ENCODE measurements at regions not wholly inside any gene's neighbourhood (a gene's known extent, or its start where the extent isn't known, plus 50 kb on each side); places are given as distances from the start of the nearest gene placed in this dataset.

DNA sequence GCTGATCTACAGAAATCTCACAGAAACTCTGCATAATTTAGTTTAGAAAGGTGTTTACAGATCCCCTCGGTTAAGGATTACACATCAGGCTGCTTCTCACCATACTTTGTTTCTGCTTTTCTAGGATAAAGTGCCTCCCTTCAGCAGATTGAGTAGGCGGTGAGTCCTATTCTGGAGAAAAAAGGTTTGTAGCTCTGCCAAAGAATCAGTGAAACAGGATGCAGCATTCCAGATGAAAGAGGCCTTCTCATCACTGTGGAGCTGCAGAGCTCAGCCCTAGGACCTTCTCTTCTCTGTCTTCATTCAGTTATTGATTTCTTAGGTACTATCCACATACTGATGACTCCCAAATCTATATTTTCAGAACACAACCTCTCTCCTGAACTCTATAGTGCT is 155.5 kb upstream of the KRR1 start:
- Histone ChIP-seq H4K20me1 (replicated peaks; ENCODE audit: insufficient read depth) (no peaks in the 10 kb centered on the region), H3K4me3 (no peak overlapping the region), H3K4me2 (no peak overlapping the region), H2AFZ (peak overlapping the region; percentile 52; the same call in 1 of the 2 replicates), H3K36me3 (ENCODE audit: insufficient read depth) (no peaks in the 10 kb centered on the region), H3F3A (replicated peaks; ENCODE audit: low read depth) (no peaks in the 10 kb centered on the region), H3K79me2 (replicated peaks; ENCODE audit: insufficient read depth) (no peaks in the 10 kb centered on the region), H3K9me2 (ENCODE audit: insufficient read depth) (0 out of 2 replicates have a peak, but pooled peaks cover 3% of the 10 kb centered on the region), H3K27me3 (ENCODE audit: insufficient read depth) (no peaks in the 10 kb centered on the region), H3K27ac (ENCODE audit: low read depth) (no peak overlapping the region), H3K4me1 (ENCODE audit: insufficient read depth) (0 out of 2 replicates have a peak, but pooled peaks cover 7% of the 10 kb centered on the region)
- ATAC-seq, result no peak; the same call in 1 of the 3 replicates
- Mint-ChIP-seq H3K27me3 (ENCODE audit: insufficient read depth, low read depth, poor library complexity) (peaks cover 1% of the 10 kb centered on the region), H3K4me3 (no peak overlapping the region), H3K36me3 (ENCODE audit: low read depth) (no peaks in the 10 kb centered on the region), H3K4me1 (peaks cover 15% of the 10 kb centered on the region), H3K9me3 (no peaks in the 10 kb centered on the region), H3K27ac (no peak overlapping the region)
- DNase-seq (ENCODE audit: low spot score), result no peak
- TF ChIP-seq, protein P1, sequence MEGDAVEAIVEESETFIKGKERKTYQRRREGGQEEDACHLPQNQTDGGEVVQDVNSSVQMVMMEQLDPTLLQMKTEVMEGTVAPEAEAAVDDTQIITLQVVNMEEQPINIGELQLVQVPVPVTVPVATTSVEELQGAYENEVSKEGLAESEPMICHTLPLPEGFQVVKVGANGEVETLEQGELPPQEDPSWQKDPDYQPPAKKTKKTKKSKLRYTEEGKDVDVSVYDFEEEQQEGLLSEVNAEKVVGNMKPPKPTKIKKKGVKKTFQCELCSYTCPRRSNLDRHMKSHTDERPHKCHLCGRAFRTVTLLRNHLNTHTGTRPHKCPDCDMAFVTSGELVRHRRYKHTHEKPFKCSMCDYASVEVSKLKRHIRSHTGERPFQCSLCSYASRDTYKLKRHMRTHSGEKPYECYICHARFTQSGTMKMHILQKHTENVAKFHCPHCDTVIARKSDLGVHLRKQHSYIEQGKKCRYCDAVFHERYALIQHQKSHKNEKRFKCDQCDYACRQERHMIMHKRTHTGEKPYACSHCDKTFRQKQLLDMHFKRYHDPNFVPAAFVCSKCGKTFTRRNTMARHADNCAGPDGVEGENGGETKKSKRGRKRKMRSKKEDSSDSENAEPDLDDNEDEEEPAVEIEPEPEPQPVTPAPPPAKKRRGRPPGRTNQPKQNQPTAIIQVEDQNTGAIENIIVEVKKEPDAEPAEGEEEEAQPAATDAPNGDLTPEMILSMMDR (conservative IDR thresholded peaks at IDR 0.05; ENCODE audit: low read depth in 2 of 2), result no peak
- TF ChIP-seq NANOG (IDR thresholded peaks at IDR 0.05; ENCODE audit: borderline replicate concordance) (no peak), POLR2AphosphoS5 (IDR thresholded peaks at IDR 0.05; ENCODE audit: low read depth) (no peak), EZH2 (IDR thresholded peaks at IDR 0.05; ENCODE audit: low read depth, unreplicated experiment) (no peak), ZNF331 (CRISPR knock-in tag; IDR thresholded peaks at IDR 0.05; ENCODE audit: low read depth) (no peak), CREB1 (CRISPR knock-in tag; IDR thresholded peaks at IDR 0.05; ENCODE audit: low read depth) (no peak), JUNB (IDR thresholded peaks at IDR 0.05; ENCODE audit: unreplicated experiment) (no peak), EZH2phosphoT487 (IDR thresholded peaks at IDR 0.05; ENCODE audit: unreplicated experiment) (no peak), ZNF114 (CRISPR knock-in tag; IDR thresholded peaks at IDR 0.05) (no peak), STAT1 (IDR thresholded peaks at IDR 0.05; ENCODE audit: unreplicated experiment) (no peak)
- TF ChIP-seq, protein P2, sequence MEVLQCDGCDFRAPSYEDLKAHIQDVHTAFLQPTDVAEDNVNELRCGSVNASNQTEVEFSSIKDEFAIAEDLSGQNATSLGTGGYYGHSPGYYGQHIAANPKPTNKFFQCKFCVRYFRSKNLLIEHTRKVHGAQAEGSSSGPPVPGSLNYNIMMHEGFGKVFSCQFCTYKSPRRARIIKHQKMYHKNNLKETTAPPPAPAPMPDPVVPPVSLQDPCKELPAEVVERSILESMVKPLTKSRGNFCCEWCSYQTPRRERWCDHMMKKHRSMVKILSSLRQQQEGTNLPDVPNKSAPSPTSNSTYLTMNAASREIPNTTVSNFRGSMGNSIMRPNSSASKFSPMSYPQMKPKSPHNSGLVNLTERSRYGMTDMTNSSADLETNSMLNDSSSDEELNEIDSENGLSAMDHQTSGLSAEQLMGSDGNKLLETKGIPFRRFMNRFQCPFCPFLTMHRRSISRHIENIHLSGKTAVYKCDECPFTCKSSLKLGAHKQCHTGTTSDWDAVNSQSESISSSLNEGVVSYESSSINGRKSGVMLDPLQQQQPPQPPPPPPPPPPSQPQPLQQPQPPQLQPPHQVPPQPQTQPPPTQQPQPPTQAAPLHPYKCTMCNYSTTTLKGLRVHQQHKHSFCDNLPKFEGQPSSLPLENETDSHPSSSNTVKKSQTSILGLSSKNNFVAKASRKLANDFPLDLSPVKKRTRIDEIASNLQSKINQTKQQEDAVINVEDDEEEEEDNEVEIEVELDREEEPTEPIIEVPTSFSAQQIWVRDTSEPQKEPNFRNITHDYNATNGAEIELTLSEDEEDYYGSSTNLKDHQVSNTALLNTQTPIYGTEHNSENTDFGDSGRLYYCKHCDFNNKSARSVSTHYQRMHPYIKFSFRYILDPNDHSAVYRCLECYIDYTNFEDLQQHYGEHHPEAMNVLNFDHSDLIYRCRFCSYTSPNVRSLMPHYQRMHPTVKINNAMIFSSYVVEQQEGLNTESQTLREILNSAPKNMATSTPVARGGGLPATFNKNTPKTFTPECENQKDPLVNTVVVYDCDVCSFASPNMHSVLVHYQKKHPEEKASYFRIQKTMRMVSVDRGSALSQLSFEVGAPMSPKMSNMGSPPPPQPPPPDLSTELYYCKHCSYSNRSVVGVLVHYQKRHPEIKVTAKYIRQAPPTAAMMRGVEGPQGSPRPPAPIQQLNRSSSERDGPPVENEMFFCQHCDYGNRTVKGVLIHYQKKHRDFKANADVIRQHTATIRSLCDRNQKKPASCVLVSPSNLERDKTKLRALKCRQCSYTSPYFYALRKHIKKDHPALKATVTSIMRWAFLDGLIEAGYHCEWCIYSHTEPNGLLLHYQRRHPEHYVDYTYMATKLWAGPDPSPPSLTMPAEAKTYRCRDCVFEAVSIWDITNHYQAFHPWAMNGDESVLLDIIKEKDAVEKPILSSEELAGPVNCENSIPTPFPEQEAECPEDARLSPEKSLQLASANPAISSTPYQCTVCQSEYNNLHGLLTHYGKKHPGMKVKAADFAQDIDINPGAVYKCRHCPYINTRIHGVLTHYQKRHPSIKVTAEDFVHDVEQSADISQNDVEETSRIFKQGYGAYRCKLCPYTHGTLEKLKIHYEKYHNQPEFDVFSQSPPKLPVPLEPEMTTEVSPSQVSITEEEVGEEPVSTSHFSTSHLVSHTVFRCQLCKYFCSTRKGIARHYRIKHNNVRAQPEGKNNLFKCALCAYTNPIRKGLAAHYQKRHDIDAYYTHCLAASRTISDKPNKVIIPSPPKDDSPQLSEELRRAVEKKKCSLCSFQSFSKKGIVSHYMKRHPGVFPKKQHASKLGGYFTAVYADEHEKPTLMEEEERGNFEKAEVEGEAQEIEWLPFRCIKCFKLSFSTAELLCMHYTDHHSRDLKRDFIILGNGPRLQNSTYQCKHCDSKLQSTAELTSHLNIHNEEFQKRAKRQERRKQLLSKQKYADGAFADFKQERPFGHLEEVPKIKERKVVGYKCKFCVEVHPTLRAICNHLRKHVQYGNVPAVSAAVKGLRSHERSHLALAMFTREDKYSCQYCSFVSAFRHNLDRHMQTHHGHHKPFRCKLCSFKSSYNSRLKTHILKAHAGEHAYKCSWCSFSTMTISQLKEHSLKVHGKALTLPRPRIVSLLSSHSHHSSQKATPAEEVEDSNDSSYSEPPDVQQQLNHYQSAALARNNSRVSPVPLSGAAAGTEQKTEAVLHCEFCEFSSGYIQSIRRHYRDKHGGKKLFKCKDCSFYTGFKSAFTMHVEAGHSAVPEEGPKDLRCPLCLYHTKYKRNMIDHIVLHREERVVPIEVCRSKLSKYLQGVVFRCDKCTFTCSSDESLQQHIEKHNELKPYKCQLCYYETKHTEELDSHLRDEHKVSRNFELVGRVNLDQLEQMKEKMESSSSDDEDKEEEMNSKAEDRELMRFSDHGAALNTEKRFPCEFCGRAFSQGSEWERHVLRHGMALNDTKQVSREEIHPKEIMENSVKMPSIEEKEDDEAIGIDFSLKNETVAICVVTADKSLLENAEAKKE (CRISPR knock-in tag; IDR thresholded peaks at IDR 0.05), result no peak
- TF ChIP-seq, protein P3, sequence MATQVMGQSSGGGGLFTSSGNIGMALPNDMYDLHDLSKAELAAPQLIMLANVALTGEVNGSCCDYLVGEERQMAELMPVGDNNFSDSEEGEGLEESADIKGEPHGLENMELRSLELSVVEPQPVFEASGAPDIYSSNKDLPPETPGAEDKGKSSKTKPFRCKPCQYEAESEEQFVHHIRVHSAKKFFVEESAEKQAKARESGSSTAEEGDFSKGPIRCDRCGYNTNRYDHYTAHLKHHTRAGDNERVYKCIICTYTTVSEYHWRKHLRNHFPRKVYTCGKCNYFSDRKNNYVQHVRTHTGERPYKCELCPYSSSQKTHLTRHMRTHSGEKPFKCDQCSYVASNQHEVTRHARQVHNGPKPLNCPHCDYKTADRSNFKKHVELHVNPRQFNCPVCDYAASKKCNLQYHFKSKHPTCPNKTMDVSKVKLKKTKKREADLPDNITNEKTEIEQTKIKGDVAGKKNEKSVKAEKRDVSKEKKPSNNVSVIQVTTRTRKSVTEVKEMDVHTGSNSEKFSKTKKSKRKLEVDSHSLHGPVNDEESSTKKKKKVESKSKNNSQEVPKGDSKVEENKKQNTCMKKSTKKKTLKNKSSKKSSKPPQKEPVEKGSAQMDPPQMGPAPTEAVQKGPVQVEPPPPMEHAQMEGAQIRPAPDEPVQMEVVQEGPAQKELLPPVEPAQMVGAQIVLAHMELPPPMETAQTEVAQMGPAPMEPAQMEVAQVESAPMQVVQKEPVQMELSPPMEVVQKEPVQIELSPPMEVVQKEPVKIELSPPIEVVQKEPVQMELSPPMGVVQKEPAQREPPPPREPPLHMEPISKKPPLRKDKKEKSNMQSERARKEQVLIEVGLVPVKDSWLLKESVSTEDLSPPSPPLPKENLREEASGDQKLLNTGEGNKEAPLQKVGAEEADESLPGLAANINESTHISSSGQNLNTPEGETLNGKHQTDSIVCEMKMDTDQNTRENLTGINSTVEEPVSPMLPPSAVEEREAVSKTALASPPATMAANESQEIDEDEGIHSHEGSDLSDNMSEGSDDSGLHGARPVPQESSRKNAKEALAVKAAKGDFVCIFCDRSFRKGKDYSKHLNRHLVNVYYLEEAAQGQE (IDR thresholded peaks at IDR 0.05; ENCODE audit: unreplicated experiment), result no peak
- TF ChIP-seq, protein P4, sequence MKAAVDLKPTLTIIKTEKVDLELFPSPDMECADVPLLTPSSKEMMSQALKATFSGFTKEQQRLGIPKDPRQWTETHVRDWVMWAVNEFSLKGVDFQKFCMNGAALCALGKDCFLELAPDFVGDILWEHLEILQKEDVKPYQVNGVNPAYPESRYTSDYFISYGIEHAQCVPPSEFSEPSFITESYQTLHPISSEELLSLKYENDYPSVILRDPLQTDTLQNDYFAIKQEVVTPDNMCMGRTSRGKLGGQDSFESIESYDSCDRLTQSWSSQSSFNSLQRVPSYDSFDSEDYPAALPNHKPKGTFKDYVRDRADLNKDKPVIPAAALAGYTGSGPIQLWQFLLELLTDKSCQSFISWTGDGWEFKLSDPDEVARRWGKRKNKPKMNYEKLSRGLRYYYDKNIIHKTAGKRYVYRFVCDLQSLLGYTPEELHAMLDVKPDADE (IDR thresholded peaks at IDR 0.05), result no peak

Data from GM23338 (cell line).